Thoracic aorta (tissue), 2 donors: ENCODE measurements at regions not wholly inside any gene's neighbourhood (a gene's known extent, or its start where the extent isn't known, plus 50 kb on each side); places are given as distances from the start of the nearest gene placed in this dataset.
"Not testable (repeated sequence)": the region's sequence is repeated elsewhere in the genome, so short reads cannot be mapped to it uniquely, and the experiment has no call there.

ENCODE experiments used
- ATAC-seq: fragments of 150-250 bp; one replicate; pipeline ENCODE4 v1.8.0; 2017; ENCODE audit warnings: low read depth; ENCODE audit not compliant: insufficient number of reproducible peaks, low FRiP score
- DNase-seq: peaks from one replicate; pipeline ENCODE4 v3.0.0-alpha.2; 2020; ENCODE audit warnings: low spot score
- H3K27ac ChIP-seq, 2 donors: fragments of 200-600 bp; sonication (generic); 1 replicate in 1 of 2; 2 replicates in 1 of 2; pipeline ENCODE4 v1.5.1; 2016; ENCODE audit warnings: mild to moderate bottlenecking in 2 of 2, moderate library complexity in 2 of 2
- H3K27me3 ChIP-seq: fragments of 200-600 bp; sonication (generic); replicated peaks from 2 replicates; pipeline ENCODE4 v1.6.0; 2016; ENCODE audit warnings: mild to moderate bottlenecking; ENCODE audit not compliant: insufficient read depth
- H3K36me3 ChIP-seq: fragments of 200-600 bp; sonication (generic); one replicate; pipeline ENCODE4 v1.5.1; 2016
- H3K4me1 ChIP-seq, 2 donors: fragments of 200-600 bp; sonication (generic); 1 replicate in 1 of 2; 2 replicates in 1 of 2; pipeline versions ENCODE4 v1.5.1 to v1.6.0; 2016; ENCODE audit warnings: low read depth in 2 of 2, mild to moderate bottlenecking in 1 of 2; ENCODE audit not compliant: control insufficient read depth in 1 of 2
- H3K4me3 ChIP-seq: fragments of 200-600 bp; sonication (generic); 2 replicates; pipeline ENCODE4 v1.5.1; 2016; ENCODE audit warnings: mild to moderate bottlenecking
- H3K9me3 ChIP-seq: fragments of 200-600 bp; sonication (generic); 2 replicates; pipeline ENCODE4 v1.5.1; 2016
- CTCF ChIP-seq: fragments of 200-600 bp; sonication (generic); IDR thresholded peaks from one replicate; pipeline ENCODE4 v1.5.1; 2019; ENCODE audit warnings: antibody characterized with exemption

GRCh38 chr20:56914532-56914931 is 285.4 kb downstream of the TFAP2C start:
- ATAC-seq = no peak
- H3K9me3 ChIP-seq = no peaks in the 10 kb centered on the region
- no peak overlapping the region for H3K4me3 ChIP-seq
- no peaks in the 10 kb centered on the region for H3K27me3 ChIP-seq
- H3K36me3 ChIP-seq = no peaks in the 10 kb centered on the region
- H3K4me1 ChIP-seq = no peaks in the 10 kb centered on the region
- DNase-seq = no peak
- H3K27ac ChIP-seq = no peak overlapping the region
- TF ChIP-seq CTCF = no peak

GRCh38 chr20:56916345-56916622 is 287.2 kb downstream of the TFAP2C start:
- no peaks in the 10 kb centered on the region for H3K27me3 ChIP-seq
- no peak overlapping the region for H3K27ac ChIP-seq
- H3K4me3 ChIP-seq = no peak overlapping the region
- H3K9me3 ChIP-seq = no peaks in the 10 kb centered on the region
- no peaks in the 10 kb centered on the region for H3K36me3 ChIP-seq
- no peak for ATAC-seq
- DNase-seq = no peak
- no peaks in the 10 kb centered on the region for H3K4me1 ChIP-seq
- TF ChIP-seq CTCF = no peak

GRCh38 chr20:56920041-56920440 is 290.9 kb downstream of the TFAP2C start:
- H3K27ac ChIP-seq, DNase-seq, H3K4me3 ChIP-seq, ATAC-seq, H3K4me1 ChIP-seq, H3K27me3 ChIP-seq, H3K36me3 ChIP-seq, H3K9me3 ChIP-seq: not testable (repeated sequence)

GRCh38 chr20:56922497-56922896 is 293.4 kb downstream of the TFAP2C start:
- H3K4me3 ChIP-seq = no peak overlapping the region
- no peak for ATAC-seq
- H3K9me3 ChIP-seq = no peaks in the 10 kb centered on the region
- H3K27me3 ChIP-seq = peaks cover 5% of the 10 kb centered on the region
- TF ChIP-seq CTCF = no peak
- no peak overlapping the region for H3K27ac ChIP-seq
- peaks cover 4 to 14% of the 10 kb centered on the region in 2 donors for H3K4me1 ChIP-seq
- no peak for DNase-seq
- H3K36me3 ChIP-seq = no peaks in the 10 kb centered on the region

GRCh38 chr20:56924292-56925081 is 295.4 kb downstream of the TFAP2C start:
- TF ChIP-seq CTCF = no peak
- H3K9me3 ChIP-seq = no peaks in the 10 kb centered on the region
- peaks cover 4 to 14% of the 10 kb centered on the region in 2 donors for H3K4me1 ChIP-seq
- H3K27me3 ChIP-seq = peaks cover 5% of the 10 kb centered on the region
- H3K4me3 ChIP-seq = no peak overlapping the region
- no peak overlapping the region for H3K27ac ChIP-seq
- H3K36me3 ChIP-seq = no peaks in the 10 kb centered on the region
- ATAC-seq (no peak), DNase-seq (no peak)
